Fibroblast of the conjunctiva (primary cell): ENCODE measurements at regions not wholly inside any gene's neighbourhood (a gene's known extent, or its start where the extent isn't known, plus 50 kb on each side); places are given as distances from the start of the nearest gene placed in this dataset.

Experiments used
- DNase-seq: peaks from one replicate; pipeline ENCODE4 v3.0.0-alpha.2; 2010; ENCODE audit warnings: low read depth

DNA sequence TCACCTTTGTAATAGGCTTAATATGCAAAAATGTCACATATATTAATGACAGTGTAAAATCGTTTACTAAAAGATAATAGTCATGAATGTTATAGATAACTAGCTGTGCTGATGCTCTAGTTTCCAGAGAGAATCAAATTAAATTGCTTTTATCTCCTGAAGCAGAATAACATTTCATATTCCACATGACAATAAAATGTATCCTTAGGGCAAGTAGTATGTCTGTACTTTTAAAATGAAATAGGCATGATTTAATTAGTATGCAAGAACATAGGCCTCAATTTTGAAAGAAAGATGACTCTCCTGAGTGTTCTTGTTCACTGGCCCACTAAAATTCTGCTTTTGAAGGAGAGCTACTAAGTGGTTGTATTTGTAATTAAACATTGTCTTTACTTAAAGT, 1027.0 kb downstream of the ARAP2 start:
- no peak for DNase-seq

DNA sequence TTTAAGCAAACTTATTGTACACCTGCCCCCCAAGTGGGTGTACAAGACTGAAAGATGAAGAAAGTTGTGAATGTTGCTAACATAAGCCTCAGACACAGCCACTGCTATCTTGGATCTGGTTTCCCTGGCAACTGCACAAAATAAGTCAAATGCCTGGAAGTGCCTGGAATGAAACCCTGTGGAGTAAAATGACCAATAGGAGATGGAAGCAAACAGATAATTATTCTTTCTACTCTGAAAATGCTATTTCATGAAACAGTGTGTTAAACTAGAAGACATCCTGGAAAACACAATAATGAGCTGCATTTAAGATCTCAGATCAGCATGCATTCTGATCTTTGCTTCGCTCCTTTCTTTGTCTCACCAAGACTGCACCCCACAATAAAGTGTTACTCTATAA, 1016.0 kb downstream of the ARAP2 start:
- DNase-seq: no peak

- DNase-seq: no peak
Observed at GRCh38 chr4:35229021-35229420, 1015.3 kb downstream of the ARAP2 start.

- no peak for DNase-seq
Observed at GRCh38 chr4:35237924-35238323, 1006.4 kb downstream of the ARAP2 start.

GRCh38 chr4:35238793-35239192, 1005.5 kb downstream of the ARAP2 start:
- DNase-seq: no peak

- DNase-seq: no peak
Observed at GRCh38 chr4:35246493-35246892, 997.8 kb downstream of the ARAP2 start.

DNA sequence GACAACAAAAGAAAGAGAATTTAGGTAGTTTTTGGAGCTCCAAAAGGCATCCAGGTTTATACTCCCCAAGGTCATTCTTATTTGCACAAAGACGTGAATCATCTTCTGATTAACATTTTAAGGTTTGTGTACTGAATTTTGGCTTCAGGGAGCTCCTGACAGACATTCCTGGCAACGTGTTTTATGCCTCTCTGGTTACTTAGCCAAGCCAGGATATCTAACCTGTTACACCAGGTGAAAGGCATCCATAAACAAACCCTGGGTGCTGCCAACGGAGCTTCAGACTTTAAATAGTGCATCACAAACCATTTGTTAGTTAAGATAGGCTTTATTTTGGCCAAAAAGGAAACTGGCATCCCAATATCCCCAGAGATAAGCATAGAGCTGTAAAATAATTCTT, 997.3 kb downstream of the ARAP2 start:
- DNase-seq: no peak

DNA sequence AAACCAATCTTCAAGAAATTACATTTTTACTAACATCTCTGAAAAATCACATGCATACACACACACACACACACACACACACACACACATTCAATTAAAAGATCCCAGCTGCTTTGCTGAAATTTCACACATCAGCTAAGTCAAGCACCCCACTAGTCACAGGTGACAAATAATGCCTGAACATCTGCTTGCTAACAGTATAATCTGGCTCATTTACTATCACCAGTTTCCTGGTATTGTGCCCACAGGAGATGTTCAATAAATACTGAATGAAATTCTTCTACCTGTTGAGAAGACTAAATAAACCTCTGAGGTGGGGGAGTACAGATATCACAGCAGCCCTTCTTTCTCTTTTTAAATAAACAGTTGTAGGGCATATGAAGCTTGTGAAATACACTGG, 994.0 kb downstream of the ARAP2 start:
- DNase-seq: no peak

GRCh38 chr4:35250761-35251160, 993.6 kb downstream of the ARAP2 start:
- no peak for DNase-seq

DNA sequence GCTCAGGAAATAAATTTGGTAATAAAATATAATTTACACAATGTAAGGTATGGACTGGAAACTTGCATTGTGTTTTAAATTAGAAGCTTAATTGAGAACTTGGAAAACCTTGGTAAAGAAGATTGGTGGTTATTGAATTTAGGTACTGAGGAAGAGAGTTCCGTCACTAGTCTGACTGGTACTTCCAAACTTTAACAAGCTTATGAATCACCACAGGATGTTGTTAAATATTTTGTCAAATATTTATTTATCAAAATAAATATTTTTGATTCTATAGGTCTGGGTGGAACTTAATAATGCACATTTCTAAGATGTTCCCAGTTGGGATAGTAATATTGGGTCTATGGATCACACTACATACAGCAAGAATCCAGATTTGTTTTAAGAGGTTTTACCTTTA, 992.2 kb downstream of the ARAP2 start:
- DNase-seq: no peak

- DNase-seq: no peak
Observed at GRCh38 chr4:35252866-35253265, 991.4 kb downstream of the ARAP2 start.

GRCh38 chr4:35253331-35253730, 991.0 kb downstream of the ARAP2 start:
- DNase-seq: no peak

- DNase-seq: no peak
Observed at GRCh38 chr4:35286434-35286833, 957.9 kb downstream of the ARAP2 start.

DNA sequence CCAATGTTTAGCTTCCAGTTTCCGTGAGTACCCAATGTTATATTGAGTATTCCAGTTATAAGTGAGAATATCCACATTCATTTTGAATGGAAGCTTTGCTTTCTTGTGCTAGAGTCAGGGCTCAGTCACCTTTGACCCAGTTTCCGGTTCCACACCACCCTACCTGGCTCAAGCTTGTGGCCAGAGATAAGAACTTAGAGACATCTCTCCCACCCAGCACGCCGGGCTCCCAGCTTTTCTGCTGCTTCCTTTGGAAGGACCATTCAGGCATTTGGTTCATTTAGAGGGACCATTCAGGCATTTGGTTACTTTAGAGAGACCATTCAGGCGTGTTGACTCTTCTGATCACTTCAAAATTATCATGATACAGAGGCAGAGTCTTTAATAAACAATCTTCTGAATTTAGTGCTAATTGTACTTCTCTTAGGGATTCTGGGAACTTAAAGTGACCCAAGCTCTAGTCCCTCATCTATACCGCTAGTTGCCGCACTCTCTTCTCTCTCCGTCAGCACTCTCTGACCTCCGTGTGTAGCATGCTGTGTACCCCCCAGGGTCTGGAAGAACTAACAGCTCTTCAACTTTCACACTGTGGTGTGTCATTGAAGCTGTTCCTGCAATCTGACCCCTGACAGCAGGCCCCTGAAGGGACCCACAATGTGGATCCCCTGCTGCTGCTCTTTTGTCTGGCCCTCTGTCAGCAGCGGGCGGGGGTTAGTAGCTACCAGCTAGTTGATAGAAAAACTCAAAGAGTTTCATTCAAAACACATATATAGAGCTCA, 943.1 kb downstream of the ARAP2 start:
- no peak for DNase-seq

GRCh38 chr4:35315419-35315818, 928.9 kb downstream of the ARAP2 start:
- DNase-seq: no peak

GRCh38 chr4:35325908-35326453, 918.3 kb downstream of the ARAP2 start:
- no peak for DNase-seq

DNA sequence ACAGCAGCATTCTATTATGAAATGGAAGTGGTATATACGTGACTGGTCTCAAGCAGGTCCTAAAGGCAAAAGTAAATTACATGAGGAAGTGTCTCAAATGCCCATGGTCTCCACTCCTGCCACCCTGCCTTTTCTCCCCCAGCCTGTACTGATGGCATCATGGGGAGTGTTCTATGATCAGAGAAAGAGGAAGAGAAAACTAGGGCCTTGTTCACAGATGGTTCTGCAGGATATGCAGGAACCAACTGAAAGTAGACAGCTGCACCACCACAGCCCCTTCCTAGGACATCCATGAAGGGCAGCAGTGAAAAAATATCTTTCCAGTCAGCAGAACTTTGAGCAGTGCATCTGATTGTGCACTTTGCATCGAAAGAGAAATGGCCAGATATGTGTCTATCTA, 901.5 kb downstream of the ARAP2 start:
- no peak for DNase-seq

DNA sequence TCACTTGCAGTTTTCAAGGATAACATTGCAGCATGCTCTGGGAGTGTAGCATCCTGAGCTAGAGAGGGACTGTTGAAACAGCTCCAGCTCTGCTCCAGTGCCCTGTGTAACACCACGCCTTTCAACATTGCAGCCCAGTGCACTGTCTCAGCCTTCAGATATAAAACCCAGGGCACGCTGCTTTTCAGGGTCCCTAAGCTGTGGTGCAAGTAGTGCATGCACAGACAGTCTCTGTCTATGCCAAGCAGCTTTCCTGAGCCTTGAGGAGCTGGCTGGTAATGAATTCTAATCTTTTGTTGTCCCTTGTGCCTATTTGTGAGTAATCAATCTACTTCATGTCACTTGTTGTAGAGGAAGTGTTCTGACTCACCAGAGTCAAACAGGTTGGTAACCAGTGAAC, 897.0 kb downstream of the ARAP2 start:
- DNase-seq: no peak

DNA sequence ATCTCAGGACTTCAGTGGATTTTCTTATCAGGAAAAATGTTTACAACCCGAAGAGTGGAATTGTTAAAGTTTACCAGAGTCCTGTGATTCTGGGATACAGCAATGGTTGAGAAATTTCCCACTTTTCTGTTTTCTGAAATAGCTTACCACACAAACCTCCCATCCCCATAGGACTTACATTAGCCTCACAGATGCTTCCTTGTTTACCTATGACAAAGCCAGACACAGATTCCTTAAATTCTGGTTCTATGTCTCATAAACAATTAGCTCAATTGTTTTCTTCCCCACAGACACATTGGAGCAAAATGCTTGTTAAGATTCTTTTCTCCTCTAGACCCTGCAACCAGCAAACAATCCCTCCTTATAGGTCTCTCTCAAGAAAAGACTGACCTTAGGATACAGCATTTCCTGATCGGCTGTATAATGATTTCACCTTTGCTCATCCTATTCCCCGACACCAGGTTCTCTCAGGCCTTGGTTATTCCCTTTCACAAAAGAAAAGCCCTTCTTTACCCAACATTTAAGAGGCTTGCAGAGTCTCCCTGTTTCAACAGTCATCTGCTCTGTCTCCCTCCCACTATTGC, 886.2 kb downstream of the ARAP2 start:
- DNase-seq: no peak

DNA sequence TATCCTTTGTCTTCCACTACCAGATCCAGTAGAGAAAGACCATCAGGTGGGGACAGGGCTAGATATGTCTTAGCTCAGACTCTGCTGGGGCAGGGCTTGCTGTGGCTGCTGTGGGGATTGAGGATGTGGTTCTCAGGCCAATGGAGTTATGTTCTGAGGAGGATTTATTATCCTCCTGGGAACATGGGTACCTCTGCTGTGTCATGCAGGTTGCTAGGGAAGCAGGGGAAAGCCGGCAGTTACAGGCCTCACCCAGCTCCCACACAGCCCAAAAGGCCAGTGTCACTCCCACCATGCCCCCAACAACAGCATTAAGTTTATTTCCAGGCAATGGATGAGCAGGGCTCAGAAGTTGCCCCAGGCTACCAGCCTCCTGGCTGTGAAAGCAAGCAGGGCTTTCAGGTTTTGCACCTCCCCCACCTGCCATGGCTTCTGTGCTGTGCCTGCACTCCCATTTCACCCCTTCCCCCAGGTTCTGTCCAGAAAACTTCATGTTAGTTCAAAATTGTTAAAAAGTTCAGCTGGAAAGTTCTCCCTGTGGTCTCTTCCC, 879.9 kb downstream of the ARAP2 start:
- DNase-seq: no peak

GRCh38 chr4:35365186-35365585, 879.1 kb downstream of the ARAP2 start:
- no peak for DNase-seq

DNA sequence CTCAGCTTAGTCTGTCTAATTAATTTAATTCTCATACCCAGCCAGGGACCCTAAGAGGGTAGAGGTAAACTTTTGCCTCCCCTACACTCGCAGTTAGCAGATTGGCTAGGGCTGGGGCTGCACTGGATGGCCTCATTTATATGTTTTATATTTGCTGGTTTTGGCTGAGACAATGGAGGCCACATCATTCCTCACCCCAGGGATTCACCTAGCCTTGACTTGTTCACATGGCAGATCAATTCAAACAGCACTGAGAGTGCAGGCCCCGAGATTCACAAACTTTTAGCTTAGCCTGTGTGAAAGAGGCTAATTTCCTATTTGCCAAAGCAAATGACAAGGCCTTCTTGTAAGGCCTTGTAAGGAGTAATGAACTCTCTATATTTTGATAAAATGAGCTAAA, 844.4 kb downstream of the ARAP2 start:
- DNase-seq: no peak

DNA sequence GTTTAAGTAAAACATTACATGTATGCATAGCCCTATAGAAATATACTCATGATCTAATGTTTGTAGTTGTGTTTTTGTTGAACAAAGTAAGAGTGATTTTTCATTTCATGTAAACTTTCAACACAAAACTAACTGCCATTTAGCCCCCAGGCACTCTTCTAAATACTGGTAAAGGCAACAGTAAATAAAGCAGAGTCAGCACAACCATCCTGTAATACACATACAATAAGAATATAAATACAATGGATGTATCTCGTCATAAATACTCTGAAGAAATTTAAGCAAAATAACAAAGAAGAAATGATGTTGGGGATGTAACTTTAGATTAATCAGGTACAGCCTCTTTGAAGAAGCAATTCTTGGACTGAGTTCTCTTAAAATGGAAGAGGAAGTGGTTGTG, 821.2 kb downstream of the ARAP2 start:
- DNase-seq: no peak

GRCh38 chr4:35447474-35447873, 796.8 kb downstream of the ARAP2 start:
- DNase-seq: no peak
